HK-2 (cell line): ENCODE measurements at regions not wholly inside any gene's neighbourhood (a gene's known extent, or its start where the extent isn't known, plus 50 kb on each side); places are given as distances from the start of the nearest gene placed in this dataset.
A peak's percentile ranks its signal among the peaks of the same experiment; 100 is the strongest.
"Not testable (repeated sequence)": the region's sequence is repeated elsewhere in the genome, so short reads cannot be mapped to it uniquely, and the experiment has no call there.

Experiments
- DNase-seq: peaks from one replicate; pipeline ENCODE4 v3.0.0-alpha.2; 2018; ENCODE audit not compliant: unreplicated experiment

DNA sequence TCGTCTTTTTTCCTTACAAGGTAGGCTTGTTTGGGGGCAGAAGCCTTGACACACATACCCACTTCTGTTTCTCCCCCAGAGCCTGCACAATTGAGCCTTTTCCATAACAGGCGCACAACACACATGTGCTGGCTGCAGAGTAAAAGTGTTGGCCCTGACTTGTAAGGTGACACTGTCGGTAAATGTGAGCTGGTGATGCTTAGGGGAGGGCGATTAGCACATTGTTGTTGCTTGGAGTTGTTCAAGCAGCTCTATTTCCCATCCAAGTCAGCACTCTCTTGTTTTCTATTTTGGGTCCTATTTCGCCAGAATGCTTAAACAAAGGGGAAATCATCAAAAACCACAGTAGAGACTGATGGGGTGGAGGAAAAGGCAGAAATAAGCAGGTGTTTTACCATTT is 51.9 kb upstream of the PTPRJ start:
- no peak for DNase-seq

DNA sequence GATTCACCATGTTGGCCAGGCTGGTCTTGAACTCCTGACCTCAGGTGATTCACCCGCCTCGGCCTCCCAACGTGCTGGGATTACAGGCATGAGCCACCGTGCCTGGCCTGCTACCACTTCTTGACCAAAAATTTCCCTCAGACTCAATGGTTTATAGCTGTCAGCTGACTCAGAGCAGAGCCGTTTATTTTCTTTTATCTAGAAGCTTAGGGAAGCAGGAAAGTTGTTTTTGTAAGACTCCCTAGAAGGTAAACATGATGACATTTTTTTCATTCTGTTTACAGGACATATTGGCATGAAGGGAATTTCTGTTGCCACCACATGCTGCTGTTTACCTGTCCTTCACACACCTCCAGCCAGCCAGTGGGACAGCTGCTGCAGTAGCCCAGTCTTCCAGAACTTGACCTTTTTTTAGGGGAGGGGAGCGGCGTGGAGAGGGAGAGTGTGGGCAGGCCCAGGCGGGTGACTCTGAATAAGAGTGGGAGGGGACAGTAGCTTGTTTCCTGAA is 56.1 kb upstream of the PTPRJ start:
- peak; percentile 30 for DNase-seq

DNA sequence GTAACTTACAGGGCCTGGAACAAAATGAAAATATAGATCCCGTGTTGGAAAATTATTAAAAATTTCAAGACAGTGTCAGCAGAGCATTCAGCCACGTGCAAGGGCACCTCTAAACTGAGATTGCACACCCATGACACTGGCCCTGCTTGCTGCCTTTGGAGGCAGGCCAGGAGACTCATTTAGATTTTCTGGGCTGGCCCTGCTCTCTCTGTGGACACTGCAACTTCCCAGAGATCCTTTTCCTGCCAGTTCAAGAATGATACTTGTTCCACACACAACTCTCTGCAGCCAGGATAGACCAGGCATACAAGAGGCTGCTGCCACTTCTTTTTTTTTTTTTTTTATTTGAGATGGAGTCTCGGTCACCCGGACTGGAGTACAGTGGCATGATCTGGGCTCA is 56.7 kb upstream of the PTPRJ start:
- no peak for DNase-seq

DNA sequence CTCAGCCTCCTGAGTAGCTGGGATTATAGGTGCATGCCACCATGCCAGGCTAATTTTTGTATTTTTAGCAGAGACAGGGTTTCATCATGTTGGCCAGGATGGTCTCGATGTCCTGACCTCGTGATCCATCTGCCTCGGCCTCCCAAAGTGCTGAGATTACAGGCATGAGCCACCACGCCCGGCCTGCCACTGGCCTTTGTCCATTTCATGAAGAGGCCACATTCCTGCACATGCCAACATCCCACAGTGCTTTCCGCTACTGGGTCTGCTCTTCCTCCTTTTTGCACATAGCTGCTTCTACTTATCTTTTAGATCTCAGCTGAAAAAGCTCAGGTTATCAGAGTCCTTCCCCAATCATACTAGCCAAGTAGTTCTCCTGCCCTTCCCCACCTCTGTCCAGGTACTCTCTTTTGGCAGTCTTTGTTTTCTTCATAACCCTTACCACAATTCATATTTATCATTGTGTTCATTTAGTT is 59.2 kb upstream of the PTPRJ start:
- DNase-seq = not testable (repeated sequence)

DNA sequence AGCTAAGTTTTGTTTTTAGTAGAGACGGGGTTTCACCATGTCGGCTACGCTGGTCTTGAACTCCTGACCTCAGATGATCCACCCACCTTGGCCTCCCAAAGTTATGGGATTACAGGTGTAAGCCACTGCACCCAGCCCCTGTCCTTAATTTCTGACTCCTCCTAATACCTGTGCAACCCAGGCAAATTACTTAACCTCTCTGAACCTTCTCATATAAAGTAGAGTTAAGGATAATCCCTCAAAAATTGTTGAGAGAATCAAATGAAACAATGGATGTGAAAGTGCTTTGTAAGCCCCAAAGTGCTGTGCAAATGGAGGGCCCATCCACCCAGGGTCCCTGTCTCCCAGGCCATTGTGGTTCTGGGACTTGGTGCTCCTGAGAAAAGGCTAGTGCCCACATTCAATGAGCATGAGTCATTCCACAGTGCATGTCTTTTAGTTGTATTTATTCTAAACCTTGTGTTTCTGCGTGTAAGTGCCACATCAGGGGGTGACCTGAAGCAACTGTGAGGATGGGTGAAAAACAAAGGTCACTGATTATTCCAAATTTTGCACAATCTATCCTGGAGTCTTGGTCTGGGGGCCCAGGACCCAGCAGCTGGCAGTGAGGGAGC is 61.4 kb upstream of the PTPRJ start:
- no peak for DNase-seq

DNA sequence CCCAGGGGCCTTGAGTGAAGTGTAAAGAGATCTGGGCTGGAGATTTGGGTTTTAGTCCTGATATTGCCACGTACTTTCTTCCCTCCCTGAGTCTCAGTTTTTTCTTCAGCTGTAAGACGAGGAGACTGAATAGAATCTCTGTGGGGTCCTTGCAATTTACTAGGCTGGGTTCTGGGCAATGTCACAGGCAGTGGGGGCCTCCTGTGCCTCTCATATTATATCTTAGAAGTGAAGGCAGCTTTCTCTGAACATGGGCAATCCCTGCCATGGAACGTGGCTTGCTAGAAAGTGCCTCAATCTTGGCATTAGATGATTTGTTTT is 62.0 kb upstream of the PTPRJ start:
- DNase-seq = no peak

DNA sequence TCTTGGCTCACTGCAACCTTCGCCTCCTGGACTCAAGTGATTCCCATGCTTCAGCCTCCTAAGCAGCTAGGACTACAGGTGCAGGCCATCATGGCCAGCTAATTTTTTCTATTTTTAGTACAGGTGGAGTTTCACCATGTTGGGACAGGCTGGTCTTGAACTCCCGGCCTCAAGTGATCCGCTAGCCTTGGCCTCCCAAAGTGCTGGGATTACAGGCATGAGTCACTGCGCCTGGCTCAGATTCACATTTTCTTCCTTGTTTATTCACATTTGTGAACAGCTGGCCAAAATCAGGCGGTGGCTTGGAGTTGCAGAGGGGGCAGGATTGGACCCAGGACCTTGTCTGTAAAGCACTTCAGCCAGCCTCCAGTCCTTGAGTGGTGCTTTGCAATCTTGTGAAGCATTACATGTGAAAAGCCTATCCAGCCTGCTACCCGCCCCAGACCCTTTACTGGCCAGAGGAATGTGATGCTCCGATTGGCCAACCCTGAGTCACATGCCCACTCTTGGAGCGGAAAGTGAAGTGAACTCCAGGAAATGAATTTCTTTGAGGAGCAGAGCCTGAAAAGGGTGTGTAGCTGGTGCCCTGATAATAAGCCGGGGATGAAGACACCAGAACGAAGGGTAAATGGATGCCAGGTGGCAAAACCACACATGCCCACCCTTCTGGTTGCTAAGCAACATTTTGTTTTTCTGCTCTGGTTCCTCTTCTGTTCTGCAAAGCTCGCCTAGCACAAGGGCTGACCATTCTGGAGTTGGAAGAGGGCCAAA is 62.6 kb upstream of the PTPRJ start:
- peak; percentile 87 for DNase-seq

DNA sequence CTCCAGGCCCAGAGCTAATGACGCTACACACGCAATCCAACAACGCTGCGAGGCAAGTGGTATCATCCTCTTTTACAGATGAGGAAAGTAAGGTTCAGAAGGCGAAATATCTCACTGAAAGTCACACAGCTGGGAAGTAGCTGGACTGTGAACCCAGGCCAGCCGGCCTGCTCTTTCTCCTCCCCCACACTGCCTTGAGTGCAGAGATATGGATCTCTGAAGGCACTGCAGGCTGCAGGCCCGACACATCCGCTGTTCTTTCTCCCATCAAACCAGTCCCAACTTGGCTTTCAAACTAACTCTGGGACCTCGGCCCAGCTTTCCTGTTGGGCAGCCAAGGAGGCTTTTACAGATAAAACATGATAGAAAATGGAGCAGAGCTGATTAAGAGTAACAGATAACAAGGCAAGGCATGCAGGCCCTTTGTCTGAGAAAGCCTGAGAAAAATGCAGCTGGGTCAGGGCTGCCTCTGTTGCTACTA is 64.0 kb upstream of the PTPRJ start:
- no peak for DNase-seq

DNA sequence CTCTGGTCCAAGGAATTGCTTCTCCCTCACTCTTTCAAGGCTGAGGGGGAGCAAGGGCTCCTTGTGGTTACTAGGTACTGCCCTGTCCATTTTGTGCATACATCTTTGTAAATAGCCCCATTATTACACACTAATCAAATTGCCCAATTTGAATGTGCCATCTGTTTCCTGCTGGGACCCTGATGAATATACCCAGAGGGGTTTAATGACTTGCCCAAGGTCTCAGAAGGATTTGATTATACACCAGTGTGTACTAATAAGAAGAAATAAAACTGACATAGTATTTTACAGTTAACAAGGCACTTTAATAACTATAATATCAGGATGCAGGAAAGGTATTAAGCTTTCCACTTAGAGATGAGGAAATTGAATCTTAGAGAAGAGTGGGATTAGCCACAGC is 64.6 kb upstream of the PTPRJ start:
- DNase-seq = no peak

DNA sequence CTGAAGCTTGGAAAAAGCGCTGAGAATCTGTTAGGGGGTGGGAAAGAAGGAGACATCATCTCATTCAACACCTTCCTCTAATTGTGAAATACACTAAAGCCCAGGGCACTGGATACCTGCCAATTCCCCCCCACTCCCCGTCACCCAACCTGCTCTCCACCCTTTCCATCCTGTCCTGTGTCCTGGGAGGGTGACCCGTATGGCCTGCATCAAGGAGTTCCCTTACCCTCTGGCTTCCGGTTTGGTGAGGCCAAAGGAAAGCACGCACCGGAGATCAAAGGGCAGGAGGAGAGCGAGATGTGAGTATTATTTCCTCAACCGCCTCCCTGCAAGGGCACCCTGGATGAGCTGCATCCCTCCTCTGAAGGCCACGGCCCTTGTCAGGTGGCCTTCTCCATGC is 65.0 kb upstream of the PTPRJ start:
- no peak for DNase-seq

DNA sequence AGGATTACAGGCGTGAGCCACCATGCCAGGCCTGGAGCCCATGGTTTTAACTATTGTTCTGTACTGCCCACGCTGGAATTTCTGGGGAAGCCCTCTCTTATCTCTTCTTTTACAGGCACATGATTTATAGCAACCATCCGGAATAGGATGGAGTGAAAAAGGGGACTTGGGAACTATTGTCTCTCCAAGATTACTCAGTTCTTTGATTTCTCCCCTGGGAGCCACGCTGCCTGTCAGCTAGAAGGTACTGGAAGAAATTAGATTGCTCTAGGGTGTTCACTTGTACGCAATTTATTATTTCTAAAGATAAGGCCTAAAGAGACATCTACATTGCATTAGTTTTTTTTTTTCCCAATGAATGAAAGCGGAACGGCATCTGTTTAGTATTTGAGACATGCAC is 65.6 kb upstream of the PTPRJ start:
- DNase-seq = no peak

DNA sequence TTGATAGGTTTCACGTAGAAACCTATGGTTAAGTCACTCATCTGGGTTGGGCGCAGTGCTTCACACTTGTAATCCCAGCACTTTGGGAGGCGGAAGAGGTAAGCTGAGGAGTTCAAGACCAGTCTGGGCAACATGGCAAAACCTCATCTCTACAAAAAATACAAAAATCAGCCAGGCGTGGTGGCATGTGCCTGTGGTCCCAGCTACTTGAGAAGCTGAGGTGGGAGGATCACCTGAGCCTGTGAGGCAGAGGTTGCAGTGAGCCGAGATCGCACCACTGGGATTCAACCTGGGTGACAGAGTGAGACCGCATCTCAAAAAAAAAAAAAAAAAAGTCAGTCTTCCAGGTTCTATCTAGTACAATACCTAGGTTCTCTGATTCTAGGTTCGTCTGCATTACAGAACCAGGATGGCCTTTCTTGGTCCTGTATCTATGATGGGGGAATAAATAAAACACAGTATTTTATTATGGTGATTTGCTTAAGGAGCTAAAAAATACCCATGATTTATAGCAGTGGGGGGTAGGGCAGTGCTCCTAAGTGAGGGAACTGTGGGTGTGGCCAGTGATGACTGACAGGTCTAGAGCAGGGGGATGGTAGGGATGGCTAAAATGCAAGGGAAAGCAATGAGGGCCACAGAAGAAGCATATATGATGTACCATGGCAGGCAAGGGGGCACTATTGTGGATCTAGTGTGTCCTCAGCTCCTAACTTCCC is 65.5 kb upstream of the NUP160 start:
- no peak for DNase-seq

DNA sequence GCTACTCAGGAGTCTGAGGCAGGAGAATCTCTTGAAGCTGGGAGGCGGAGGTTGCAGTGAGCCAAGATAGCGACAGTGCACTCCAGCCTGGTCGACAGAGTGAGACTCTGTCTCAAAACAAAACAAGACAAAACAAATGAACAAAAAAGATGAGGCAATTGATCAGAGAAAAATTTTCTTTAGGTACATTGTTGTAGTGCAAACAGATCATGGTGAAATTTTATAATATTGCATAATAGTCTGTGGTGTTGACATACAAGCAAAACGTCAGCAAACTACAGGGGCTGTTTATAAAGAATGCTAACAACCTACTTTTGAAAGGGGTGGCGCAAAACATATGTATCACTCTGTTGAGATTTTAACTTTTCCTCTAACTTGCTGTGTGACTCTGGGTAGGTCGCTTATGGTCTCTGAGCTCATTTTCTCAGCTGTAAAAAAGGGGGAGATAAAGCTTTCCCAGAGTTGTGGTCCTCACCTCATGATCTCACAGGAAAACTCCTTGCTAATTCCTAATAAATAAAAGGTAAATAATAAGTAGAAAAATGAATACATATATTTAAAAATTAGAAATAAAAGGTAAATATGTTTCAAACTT is 64.8 kb upstream of the NUP160 start:
- no peak for DNase-seq

DNA sequence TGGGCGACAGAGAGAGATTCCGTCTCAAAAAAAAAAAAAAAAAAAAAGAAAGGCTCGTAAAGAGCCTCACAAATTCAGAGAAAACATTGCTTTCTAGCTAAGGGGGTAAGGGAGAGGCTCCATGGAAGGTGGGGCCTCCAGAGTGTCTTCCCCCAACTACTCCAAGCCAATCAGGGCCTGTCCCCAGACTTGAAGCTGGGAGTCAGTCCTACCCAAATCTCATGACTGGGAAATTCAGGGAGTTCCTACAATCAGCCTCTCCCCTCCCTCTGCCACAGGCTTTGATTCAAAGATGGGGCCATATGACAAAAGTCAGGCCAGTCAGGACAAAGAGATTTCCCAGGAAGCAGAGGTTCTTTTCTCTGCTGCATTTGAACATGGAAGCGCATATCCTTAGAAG is 63.0 kb upstream of the NUP160 start:
- DNase-seq = no peak

DNA sequence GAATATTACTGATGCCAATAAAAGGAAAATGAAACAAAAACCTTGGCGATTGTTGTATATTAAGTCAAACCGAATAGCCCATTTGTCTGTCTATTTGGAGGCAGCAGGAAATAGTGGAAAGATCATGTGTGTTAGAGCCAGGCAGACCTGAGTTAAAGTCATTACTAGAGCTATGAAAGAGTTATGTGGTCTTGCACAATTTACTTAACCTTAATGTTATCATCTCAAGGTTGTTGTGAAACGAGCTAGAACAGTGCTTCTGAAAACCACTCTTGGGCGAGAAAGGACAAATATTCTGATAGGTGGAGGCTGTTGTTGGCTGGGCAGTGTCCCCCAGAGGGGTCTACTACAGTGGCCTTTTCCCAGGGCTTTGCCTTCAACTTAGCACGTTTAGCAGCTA is 60.0 kb upstream of the NUP160 start:
- no peak for DNase-seq

DNA sequence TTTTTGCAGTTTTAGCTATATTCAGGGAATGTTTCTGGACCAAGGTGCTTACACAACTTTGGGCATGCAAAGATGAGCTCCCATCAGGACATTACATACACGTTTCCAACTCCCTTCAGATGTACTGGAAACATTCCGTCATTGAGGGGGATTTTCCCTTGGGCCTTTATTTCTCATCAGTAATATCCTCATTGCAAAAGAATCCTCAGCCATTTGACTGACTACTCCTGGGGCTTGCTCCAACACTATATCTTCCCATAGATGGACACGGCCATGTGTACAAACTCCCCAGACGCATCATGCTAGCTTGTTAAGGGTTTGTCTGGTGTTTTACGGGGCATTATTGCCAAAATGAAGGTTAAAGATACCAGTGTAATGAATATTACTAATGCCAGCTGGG is 59.3 kb upstream of the NUP160 start:
- DNase-seq = no peak

DNA sequence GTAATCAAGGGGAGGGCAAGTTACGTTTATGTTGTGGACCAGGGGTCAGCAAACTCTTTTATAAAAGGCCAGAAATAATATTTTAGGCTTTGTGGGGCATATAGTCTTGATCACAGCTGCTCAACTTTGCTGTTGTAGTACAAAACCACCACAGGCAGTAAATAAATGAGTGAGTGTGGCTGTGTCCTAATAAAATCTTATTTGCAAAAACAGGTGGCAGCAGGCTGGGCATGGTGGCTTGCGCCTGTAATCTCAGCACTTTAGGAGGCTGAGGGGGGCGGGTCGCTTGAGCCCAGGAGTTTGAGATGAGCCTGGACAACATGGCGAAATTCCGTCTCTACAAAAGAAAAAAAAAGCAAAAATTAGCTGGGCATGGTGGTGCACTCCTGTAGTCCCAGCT is 57.9 kb upstream of the NUP160 start:
- DNase-seq = no peak

DNA sequence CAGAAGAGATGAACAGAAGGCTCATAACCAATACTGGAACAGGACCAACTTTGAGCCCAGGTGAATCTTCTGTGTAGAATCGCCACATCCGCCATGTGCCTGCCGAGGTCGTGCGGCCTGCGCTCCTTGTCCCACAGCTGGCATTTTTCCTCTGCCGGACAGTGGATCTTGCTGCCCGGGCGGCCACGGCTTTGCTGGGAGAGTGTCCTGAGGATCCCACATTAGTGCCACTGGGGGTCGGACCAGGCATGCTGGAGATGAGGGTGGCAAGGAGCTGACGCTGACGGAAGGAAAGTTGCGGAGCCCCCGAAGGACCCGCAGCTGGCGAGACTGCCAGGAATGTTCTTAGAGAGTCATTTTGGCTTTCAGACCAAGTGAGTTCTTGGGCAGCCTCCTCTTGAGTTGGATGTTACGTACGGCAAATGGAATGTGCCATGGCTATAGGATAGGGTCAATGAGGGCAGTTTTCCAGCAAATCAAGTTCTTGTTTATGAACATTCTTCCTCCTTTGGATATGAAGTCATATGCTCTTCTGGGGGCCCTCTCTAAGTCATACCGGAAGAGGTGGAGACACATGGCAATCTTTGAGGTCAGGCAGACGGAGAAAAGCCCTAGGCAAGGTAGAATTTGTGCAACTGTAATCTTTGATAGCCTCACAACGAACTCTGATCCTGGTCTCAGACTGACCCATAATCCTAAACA is 57.4 kb upstream of the NUP160 start:
- DNase-seq = no peak

DNA sequence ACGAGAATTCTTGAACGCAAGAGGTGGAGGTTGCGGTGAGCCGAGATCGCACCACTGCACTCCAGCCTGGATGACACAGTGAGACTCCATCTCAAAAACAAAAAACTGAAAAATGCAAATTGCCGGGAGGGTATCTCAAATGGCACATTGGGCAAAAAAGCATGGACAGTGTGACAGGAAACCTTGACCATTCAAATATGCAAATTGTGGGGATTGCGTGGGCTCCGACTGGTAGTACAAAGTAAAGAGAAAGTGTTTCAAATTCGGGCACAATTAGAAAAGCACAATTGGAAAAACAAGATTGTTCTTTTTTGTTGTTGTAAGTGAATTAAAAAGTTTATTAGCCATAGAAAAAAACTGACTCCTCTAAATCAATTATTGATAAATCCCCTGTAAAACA is 56.7 kb upstream of the NUP160 start:
- no peak for DNase-seq

DNA sequence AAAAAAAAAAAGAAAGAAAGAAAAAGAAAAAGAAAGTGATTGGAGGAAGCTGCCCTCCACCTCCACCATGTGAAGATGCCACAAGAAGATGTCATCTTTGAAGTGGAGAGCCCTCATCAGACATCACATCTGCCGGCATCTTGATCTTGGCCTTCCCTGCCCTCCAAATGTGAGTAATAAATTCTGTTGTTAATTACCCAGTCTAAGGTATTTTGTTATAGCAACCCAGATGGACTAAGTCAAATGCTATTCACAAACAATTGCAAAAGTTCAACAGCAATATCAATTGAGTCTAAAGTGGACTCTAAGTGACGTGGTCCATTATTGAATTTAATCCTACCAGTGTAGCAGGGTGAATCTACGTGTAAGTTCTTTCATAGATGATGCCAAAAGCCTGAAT is 55.9 kb upstream of the NUP160 start:
- DNase-seq = no peak

DNA sequence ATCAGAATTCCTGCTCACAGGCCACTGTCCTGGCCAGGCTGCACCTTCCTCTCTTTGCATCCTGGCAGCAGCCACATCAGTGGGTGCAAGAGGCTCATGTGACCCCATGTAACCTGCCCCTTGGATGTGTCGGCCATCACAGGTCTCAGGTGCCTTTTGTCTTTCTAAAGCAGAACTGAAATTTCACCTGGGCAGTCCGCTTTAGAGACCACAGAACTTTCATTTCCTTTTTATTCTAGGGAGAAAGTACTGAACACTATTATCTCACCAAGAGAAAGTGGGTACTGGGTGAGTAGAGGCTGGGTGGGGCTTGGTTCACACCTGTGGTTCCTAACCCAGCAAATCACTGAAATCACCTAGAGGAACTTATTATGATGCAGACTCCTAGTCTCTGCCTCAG is 51.7 kb upstream of the NUP160 start:
- DNase-seq = no peak
